Panc1 (cell line): ENCODE measurements at regions not wholly inside any gene's neighbourhood (a gene's known extent, or its start where the extent isn't known, plus 50 kb on each side); places are given as distances from the start of the nearest gene placed in this dataset.

Source experiments
- ATAC-seq: fragments of 200-7000 bp; cut with Tn5 transposase; 2 replicates; pipeline ENCODE4 v1.9.1; 2020; ENCODE audit warnings: mild to moderate bottlenecking, moderate library complexity
- BruUV-seq: library from RNA; stranded (reverse); fragments of 400-500 nt; replicated peaks from 2 replicates; lab custom pipeline; 2021; lab: Mats Ljungman, UMichigan
- CTCF ChIA-PET: fragments of 300-600 bp; sonication (Branson Sonifier 250); formaldehyde crosslinking; loops from one replicate; lab custom pipeline; 2022; ENCODE audit warnings: antibody characterized with exemption; lab: Charles Lee
- POLR2A ChIA-PET: fragments of 300-600 bp; sonication (Branson Sonifier 250); formaldehyde crosslinking; loops from one replicate; lab custom pipeline; 2022; ENCODE audit warnings: antibody characterized with exemption; lab: Charles Lee
- DNase-seq: peaks from one replicate; pipeline ENCODE4 v3.0.0-alpha.2; 2010; ENCODE audit warnings: low read depth, low spot score
- H3K27ac ChIP-seq: 2 replicates; pipeline ENCODE4 v1.5.1; 2011; ENCODE audit warnings: mild to moderate bottlenecking, low read length, inconsistent platforms
- H3K27me3 ChIP-seq: fragments of 200-500 bp; sonication (Bioruptor generic); 2 replicates; pipeline ENCODE4 v1.6.0; 2014; ENCODE audit warnings: low read length, inconsistent platforms; ENCODE audit not compliant: control insufficient read depth, insufficient read depth
- H3K36me3 ChIP-seq: fragments of 200-500 bp; sonication (Bioruptor generic); 2 replicates; pipeline ENCODE4 v1.5.1; 2014; ENCODE audit warnings: inconsistent platforms, mild to moderate bottlenecking, low read length, moderate library complexity; ENCODE audit not compliant: control insufficient read depth, insufficient read depth
- H3K4me1 ChIP-seq: 2 replicates; pipeline ENCODE4 v1.5.1; 2011; ENCODE audit warnings: inconsistent platforms, mild to moderate bottlenecking, low read length, moderate library complexity; ENCODE audit not compliant: control insufficient read depth, insufficient read depth
- H3K4me3 ChIP-seq, 2 experiments: 2 replicates each; pipeline ENCODE4 v1.5.1; 2011 to 2012; ENCODE audit warnings: low read depth in 2 of 2, low read length in 2 of 2, mild to moderate bottlenecking in 2 of 2, inconsistent platforms in 1 of 2, moderate library complexity in 1 of 2
- H3K9me3 ChIP-seq: fragments of 200-500 bp; sonication (Bioruptor generic); 2 replicates; pipeline ENCODE4 v1.5.1; 2014; ENCODE audit warnings: low read depth, mild to moderate bottlenecking, inconsistent platforms, low read length, moderate library complexity; ENCODE audit not compliant: control insufficient read depth, insufficient read depth
- CTCF ChIP-seq: fragments of 450-650 bp; IDR thresholded peaks from 2 replicates; pipeline ENCODE4 v1.5.1; 2017; ENCODE audit warnings: mild to moderate bottlenecking
- POLR2AphosphoS5 ChIP-seq: IDR thresholded peaks from 2 replicates; pipeline ENCODE4 v1.6.1; 2012; ENCODE audit warnings: mild to moderate bottlenecking, low read depth, low read length, moderate library complexity
- REST ChIP-seq, 2 experiments: IDR thresholded peaks; 2 replicates each; pipeline ENCODE4 v1.6.1; 2011 to 2012; ENCODE audit warnings: low read depth in 2 of 2, control low read depth in 1 of 2, low read length in 1 of 2, mild to moderate bottlenecking in 1 of 2, moderate library complexity in 1 of 2; ENCODE audit not compliant: insufficient read depth in 1 of 2
- SIN3A ChIP-seq: IDR thresholded peaks from 2 replicates; pipeline ENCODE4 v1.6.1; 2012; ENCODE audit warnings: low read depth, mild to moderate bottlenecking, low read length, moderate library complexity, borderline replicate concordance; ENCODE audit not compliant: insufficient read depth
- TCF7L2 ChIP-seq: IDR thresholded peaks from 2 replicates; pipeline ENCODE4 v1.6.1; 2011; ENCODE audit warnings: mild to moderate bottlenecking, low read depth, low read length, inconsistent platforms
- in situ Hi-C: cut with HindIII; loops from 2 replicates; pipeline ENCODE4 v1.10.0; 2016; ENCODE audit warnings: low sequenced_read_pairs, low pct_unique_long_range_greater_than_20kb
- intact Hi-C: fragments of 100-400 bp; cut with micrococcal nuclease; formaldehyde crosslinking; loops from one replicate; pipeline ENCODE4 v1.10.0; 2022; ENCODE audit not compliant: unreplicated experiment

DNA sequence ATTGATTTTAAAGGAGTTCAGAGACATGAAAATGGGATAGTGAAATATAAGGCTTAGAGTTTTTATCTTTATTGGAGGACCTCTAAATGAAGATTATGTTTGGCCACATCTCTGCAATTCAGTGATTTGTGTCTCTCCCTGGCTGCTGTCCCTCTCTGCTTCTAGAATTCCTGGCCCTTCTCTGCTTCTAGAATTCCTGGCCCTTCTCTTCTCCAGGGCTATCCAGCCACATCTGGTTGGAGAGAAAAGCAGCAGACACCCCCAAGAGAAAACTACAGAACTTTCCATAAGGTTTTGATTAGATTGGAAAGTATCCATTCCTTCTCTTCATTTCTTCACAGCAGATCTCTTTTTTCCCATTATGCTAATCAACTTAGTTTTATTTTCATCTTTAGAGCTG, 135.5 kb downstream of the NPY start:
- ATAC-seq: no peak
- no peak for DNase-seq
- no TSS peak for BruUV-seq
- intact Hi-C loops: no loop called here
- no peak overlapping the region for H3K4me3 ChIP-seq
- no peaks in the 10 kb centered on the region for H3K4me1 ChIP-seq
- POLR2A ChIA-PET: no interaction called here
- 0 out of 2 replicates have a peak, but pooled peaks cover 3% of the 10 kb centered on the region for H3K27me3 ChIP-seq
- CTCF ChIA-PET: no interaction called here
- H3K27ac ChIP-seq: no peak overlapping the region
- no peaks in the 10 kb centered on the region for H3K36me3 ChIP-seq
- in situ Hi-C loops: no loop called here
- H3K9me3 ChIP-seq: no peaks in the 10 kb centered on the region
- TF ChIP-seq CTCF (no peak), TCF7L2 (no peak), SIN3A (no peak), REST (IDR thresholded peaks at IDR 0.05; ENCODE audit: insufficient read depth in 1 of 2, low read depth in 2 of 2, low read length in 1 of 2) (no peak), POLR2AphosphoS5 (no peak)

- no peak for DNase-seq
- BruUV-seq: no TSS peak
- in situ Hi-C loops: no loop called here
Observed at GRCh38 chr7:24422441-24423010, 138.5 kb downstream of the NPY start.

More at GRCh38 chr7:24422441-24423010, 138.5 kb downstream of the NPY start:
- peaks cover 9% of the 10 kb centered on the region; the same call in 1 of the 2 replicates for H3K9me3 ChIP-seq
- no peaks in the 10 kb centered on the region for H3K4me1 ChIP-seq
- CTCF ChIA-PET: no interaction called here
- ATAC-seq: no peak
- no peak overlapping the region for H3K4me3 ChIP-seq
- TF ChIP-seq REST (IDR thresholded peaks at IDR 0.05; ENCODE audit: insufficient read depth in 1 of 2, low read depth in 2 of 2, low read length in 1 of 2) (no peak), CTCF (no peak), POLR2AphosphoS5 (no peak), SIN3A (no peak), TCF7L2 (no peak)
- H3K27ac ChIP-seq: no peak overlapping the region
- 0 out of 2 replicates have a peak, but pooled peaks cover 3% of the 10 kb centered on the region for H3K27me3 ChIP-seq
- POLR2A ChIA-PET: no interaction called here
- intact Hi-C loops: no loop called here
- H3K36me3 ChIP-seq: no peaks in the 10 kb centered on the region
